ENCODE measurements at regions not wholly inside any gene's neighbourhood (a gene's known extent, or its start where the extent isn't known, plus 50 kb on each side); places are given as distances from the start of the nearest gene placed in this dataset.
"Not testable (repeated sequence)": the region's sequence is repeated elsewhere in the genome, so short reads cannot be mapped to it uniquely, and the experiment has no call there.

- Histone ChIP-seq H3K4me3 (ENCODE audit: low read depth in 2 of 2, low read length in 2 of 2) (no peak overlapping the region), H3K36me3 (ENCODE audit: control insufficient read depth, insufficient read depth, low read length) (no peaks in the 10 kb centered on the region), H3K9me3 (ENCODE audit: control insufficient read depth, insufficient read depth, low read depth, low read length) (peaks cover 8% of the 10 kb centered on the region; the same call in 1 of the 2 replicates), H3K4me1 (ENCODE audit: control insufficient read depth, insufficient read depth, low read length) (peaks cover 10% of the 10 kb centered on the region), H3K27ac (ENCODE audit: low read length) (no peak overlapping the region), H3K27me3 (ENCODE audit: control insufficient read depth, insufficient read depth, low read length) (no peaks in the 10 kb centered on the region)
- no TSS peak for BruUV-seq (replicated peaks)
- CTCF ChIA-PET = no interaction called here
- intact Hi-C loops (cut with micrococcal nuclease; ENCODE audit: unreplicated experiment) = no loop called here
- in situ Hi-C loops (cut with HindIII; ENCODE audit: low pct_unique_long_range_greater_than_20kb, low sequenced_read_pairs) = no loop called here
- TF ChIP-seq TCF7L2 (IDR thresholded peaks at IDR 0.05; ENCODE audit: low read depth, low read length) = no peak
- TF ChIP-seq, protein P1, sequence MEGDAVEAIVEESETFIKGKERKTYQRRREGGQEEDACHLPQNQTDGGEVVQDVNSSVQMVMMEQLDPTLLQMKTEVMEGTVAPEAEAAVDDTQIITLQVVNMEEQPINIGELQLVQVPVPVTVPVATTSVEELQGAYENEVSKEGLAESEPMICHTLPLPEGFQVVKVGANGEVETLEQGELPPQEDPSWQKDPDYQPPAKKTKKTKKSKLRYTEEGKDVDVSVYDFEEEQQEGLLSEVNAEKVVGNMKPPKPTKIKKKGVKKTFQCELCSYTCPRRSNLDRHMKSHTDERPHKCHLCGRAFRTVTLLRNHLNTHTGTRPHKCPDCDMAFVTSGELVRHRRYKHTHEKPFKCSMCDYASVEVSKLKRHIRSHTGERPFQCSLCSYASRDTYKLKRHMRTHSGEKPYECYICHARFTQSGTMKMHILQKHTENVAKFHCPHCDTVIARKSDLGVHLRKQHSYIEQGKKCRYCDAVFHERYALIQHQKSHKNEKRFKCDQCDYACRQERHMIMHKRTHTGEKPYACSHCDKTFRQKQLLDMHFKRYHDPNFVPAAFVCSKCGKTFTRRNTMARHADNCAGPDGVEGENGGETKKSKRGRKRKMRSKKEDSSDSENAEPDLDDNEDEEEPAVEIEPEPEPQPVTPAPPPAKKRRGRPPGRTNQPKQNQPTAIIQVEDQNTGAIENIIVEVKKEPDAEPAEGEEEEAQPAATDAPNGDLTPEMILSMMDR (IDR thresholded peaks at IDR 0.05) = no peak
- TF ChIP-seq REST (IDR thresholded peaks at IDR 0.05; ENCODE audit: insufficient read depth in 1 of 2, low read depth in 2 of 2, low read length in 1 of 2) = no peak
- TF ChIP-seq POLR2AphosphoS5 (IDR thresholded peaks at IDR 0.05; ENCODE audit: low read depth, low read length) = no peak
- TF ChIP-seq SIN3A (IDR thresholded peaks at IDR 0.05; ENCODE audit: borderline replicate concordance, insufficient read depth, low read depth, low read length) = no peak
- no peak for ATAC-seq
- no peak for DNase-seq (ENCODE audit: low read depth, low spot score)
- POLR2A ChIA-PET = no interaction called here
Observed at GRCh38 chr18:9022397-9023155, 79.9 kb upstream of the NDUFV2 start.

- H3K4me1 ChIP-seq (ENCODE audit: control insufficient read depth, insufficient read depth, low read length); H3K9me3 ChIP-seq (ENCODE audit: control insufficient read depth, insufficient read depth, low read depth, low read length); H3K4me3 ChIP-seq (ENCODE audit: low read depth in 2 of 2, low read length in 2 of 2); CTCF ChIA-PET; DNase-seq (ENCODE audit: low read depth, low spot score); H3K27ac ChIP-seq (ENCODE audit: low read length); BruUV-seq (replicated peaks); H3K27me3 ChIP-seq (ENCODE audit: control insufficient read depth, insufficient read depth, low read length); intact Hi-C loops (cut with micrococcal nuclease; ENCODE audit: unreplicated experiment); in situ Hi-C loops (cut with HindIII; ENCODE audit: low pct_unique_long_range_greater_than_20kb, low sequenced_read_pairs); H3K36me3 ChIP-seq (ENCODE audit: control insufficient read depth, insufficient read depth, low read length); POLR2A ChIA-PET; ATAC-seq: not testable (repeated sequence)
Observed at GRCh38 chr18:9024031-9024646, 78.4 kb upstream of the NDUFV2 start.

All from Panc1 (cell line).